Esophagus muscularis mucosa (tissue), 4 donors: ENCODE measurements at regions not wholly inside any gene's neighbourhood (a gene's known extent, or its start where the extent isn't known, plus 50 kb on each side); places are given as distances from the start of the nearest gene placed in this dataset.

ENCODE experiments used
- DNase-seq: peaks from one replicate; pipeline ENCODE4 v3.0.0-alpha.2; 2017; ENCODE audit errors: extremely low spot score
- H3K27ac ChIP-seq, 4 donors: fragments of 200-600 bp; sonication (generic); replicated peaks in 1 of 4; 1 replicate in 3 of 4; 2 replicates in 1 of 4; pipeline ENCODE4 v1.5.1; 2016 to 2019; ENCODE audit warnings: mild to moderate bottlenecking in 1 of 4
- H3K27me3 ChIP-seq, 4 donors: fragments of 200-600 bp; sonication (generic); one replicate each; pipeline versions ENCODE4 v1.5.1 to v1.6.0; 2016 to 2019
- H3K36me3 ChIP-seq, 4 donors: fragments of 200-600 bp; sonication (generic); one replicate each; pipeline ENCODE4 v1.5.1; 2016 to 2019
- H3K4me1 ChIP-seq, 4 donors: fragments of 200-600 bp; sonication (generic); one replicate each; pipeline ENCODE4 v1.5.1; 2016 to 2019
- H3K4me3 ChIP-seq, 4 donors: fragments of 200-600 bp; sonication (generic); 1 replicate in 2 of 4; 2 replicates in 2 of 4; pipeline ENCODE4 v1.5.1; 2016 to 2019; ENCODE audit warnings: mild to moderate bottlenecking in 4 of 4, moderate library complexity in 1 of 4
- H3K9me3 ChIP-seq, 4 donors: fragments of 200-600 bp; sonication (generic); 1 replicate in 3 of 4; 2 replicates in 1 of 4; pipeline ENCODE4 v1.5.1; 2016 to 2019
- CTCF ChIP-seq, 3 experiments: fragments of 200-600 bp in 2 of 3; fragments of 450-650 bp in 1 of 3; sonication (generic) in 2 of 3; IDR thresholded peaks; one replicate each; pipeline ENCODE4 v1.5.1; 2017 to 2019; ENCODE audit warnings: antibody characterized with exemption in 3 of 3, mild to moderate bottlenecking in 2 of 3, moderate library complexity in 1 of 3
- EP300 ChIP-seq: sonication (generic); formaldehyde crosslinking; IDR thresholded peaks from one replicate; pipeline ENCODE4 v1.6.1; 2017; ENCODE audit warnings: antibody characterized with exemption
- POLR2A ChIP-seq: fragments of 450-650 bp; IDR thresholded peaks from one replicate; pipeline ENCODE4 v1.6.1; 2017; ENCODE audit warnings: antibody characterized with exemption, moderate library complexity, mild to moderate bottlenecking, low read depth
- POLR2AphosphoS5 ChIP-seq, 2 donors: sonication (generic); formaldehyde crosslinking; IDR thresholded peaks; one replicate each; pipeline ENCODE4 v1.6.1; 2017; ENCODE audit warnings: antibody characterized with exemption in 2 of 2
- WGBS: methylation state at CpG from one replicate; pipeline ENCODE4 v1.1.5; 2018; 5-methylcytosine and 5-hydroxymethylcytosine counted together
- intact Hi-C: fragments of 100-400 bp; cut with DNase I; formaldehyde crosslinking; loops from one replicate; pipeline ENCODE4 v1.15.1; 2023

DNA sequence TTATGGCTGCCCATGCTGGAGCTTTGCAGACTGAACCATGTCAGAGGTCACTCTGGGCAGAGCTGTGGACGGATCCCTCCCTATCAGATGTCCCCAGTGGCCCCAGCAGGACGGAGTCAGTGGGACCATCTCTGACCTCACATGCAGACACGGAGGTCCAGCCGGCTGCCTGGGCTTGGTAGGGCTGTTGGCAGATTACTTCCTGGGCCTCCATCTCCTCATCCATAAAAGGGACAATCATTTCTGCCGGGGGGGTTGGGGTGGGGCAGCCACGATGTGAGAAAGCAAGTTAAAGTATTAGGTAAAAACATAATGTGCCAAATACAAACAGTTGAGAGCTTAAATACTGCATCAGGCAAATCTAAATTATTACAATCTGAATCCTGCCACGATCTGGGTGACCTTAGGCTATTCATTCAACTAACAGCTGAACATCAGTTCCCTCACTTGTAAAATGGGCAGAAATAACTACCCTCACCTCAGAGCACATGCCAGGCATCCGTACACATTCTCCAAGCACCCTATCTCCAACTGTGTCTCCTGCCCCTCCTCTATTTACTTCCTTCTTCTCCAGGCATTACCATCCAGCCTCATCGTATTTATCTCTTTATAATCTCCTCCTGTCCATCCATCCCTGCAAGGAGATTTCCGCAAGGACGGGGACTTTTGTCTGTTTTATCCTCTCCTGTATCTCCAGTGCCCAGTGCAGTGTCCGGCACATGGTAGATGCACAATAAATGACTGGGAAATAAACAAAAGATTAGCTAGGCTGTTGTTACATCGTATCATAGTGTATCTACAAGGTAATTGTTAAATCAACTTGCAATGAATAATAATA is 192.3 kb upstream of the FOXF1 start:
- DNase-seq: no peak
- intact Hi-C loops: no loop called here
- Histone ChIP-seq H3K27me3 (no peaks in the 10 kb centered on the region), H3K27ac (no peak overlapping the region), H3K4me1 (peaks cover 0 to 13% (median 8%) of the 10 kb centered on the region in 4 donors), H3K9me3 (no peaks in the 10 kb centered on the region), H3K36me3 (no peaks in the 10 kb centered on the region), H3K4me3 (no peak overlapping the region)
- WGBS: 80% methylated on average over 10 of the region's 13 CpGs
- TF ChIP-seq EP300: no peak
- TF ChIP-seq POLR2A: no peak
- TF ChIP-seq CTCF (IDR thresholded peaks at IDR 0.05): no peak
- no peak for TF ChIP-seq POLR2AphosphoS5 (IDR thresholded peaks at IDR 0.05)

DNA sequence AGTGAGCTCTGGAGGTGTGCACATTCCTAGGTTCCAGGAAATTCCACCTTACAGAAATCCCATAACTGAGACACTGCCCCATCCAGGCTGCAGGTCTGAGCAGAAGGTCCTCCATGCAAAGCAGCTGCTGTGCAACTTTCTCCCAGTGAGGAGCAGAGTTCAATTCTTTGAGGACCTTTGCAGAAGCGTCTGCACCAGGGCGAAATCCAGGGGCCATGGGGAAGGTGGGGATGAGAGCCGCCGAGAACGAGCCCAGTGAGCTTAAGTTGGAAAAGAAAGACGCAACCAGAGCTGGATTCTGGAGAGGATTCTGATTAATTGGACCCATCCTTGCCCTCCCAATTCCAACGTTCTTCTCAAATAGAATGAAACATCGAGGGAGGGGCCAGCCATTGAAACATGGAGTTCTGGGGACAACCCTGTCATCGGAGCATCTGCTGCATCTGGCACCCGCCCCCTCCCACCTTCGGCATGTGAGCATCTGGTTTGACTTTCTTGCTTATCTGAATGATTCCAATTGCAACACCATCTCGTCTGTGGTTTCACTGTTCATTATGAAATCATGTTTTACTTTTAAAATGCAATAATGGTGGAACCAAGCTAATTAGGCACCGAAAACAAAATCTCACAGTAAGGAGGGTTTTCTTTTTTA is 190.6 kb upstream of the FOXF1 start:
- DNase-seq: no peak
- intact Hi-C loops: no loop called here

DNA sequence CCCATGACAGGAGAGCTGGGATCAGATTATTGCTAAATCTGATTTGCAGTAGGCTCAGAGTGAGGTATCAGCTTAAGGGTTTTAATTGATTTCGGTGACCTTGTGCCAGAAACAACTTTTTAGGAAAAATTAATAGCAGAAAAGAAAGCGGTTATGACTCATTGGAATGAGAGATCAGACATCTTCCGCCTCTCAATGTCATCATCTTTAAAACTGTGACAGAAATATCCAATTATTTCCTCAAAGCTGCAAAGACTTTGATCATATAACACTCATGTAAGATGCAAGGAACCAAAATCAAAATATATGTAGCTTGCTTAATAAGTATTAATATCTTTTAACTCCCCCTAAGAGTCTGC is 190.1 kb upstream of the FOXF1 start:
- Histone ChIP-seq H3K4me3 (no peak overlapping the region), H3K4me1 (peaks cover 0 to 8% (median 0%) of the 10 kb centered on the region in 4 donors), H3K36me3 (no peaks in the 10 kb centered on the region), H3K27ac (no peak overlapping the region), H3K9me3 (peaks cover 0 to 4% (median 0%) of the 10 kb centered on the region in 4 donors), H3K27me3 (no peaks in the 10 kb centered on the region)
- intact Hi-C loops: no loop called here
- DNase-seq: no peak
- WGBS: 89% methylated on average over 3 of the region's 3 CpGs
- TF ChIP-seq POLR2AphosphoS5 (IDR thresholded peaks at IDR 0.05) (no peak), POLR2A (no peak), EP300 (no peak), CTCF (IDR thresholded peaks at IDR 0.05) (no peak)

More for the DNA sequence above, 190.6 kb upstream of the FOXF1 start:
- no peaks in the 10 kb centered on the region for H3K36me3 ChIP-seq
- H3K9me3 ChIP-seq: no peaks in the 10 kb centered on the region
- no peak overlapping the region for H3K4me3 ChIP-seq
- TF ChIP-seq EP300 (no peak), POLR2AphosphoS5 (IDR thresholded peaks at IDR 0.05) (no peak), POLR2A (no peak), CTCF (IDR thresholded peaks at IDR 0.05) (no peak)
- H3K27ac ChIP-seq: no peak overlapping the region
- H3K27me3 ChIP-seq: no peaks in the 10 kb centered on the region
- H3K4me1 ChIP-seq: peaks cover 0 to 8% (median under 1%) of the 10 kb centered on the region in 4 donors
- 80% methylated on average over 13 of the region's 13 CpGs for WGBS

- no peaks in the 10 kb centered on the region for H3K36me3 ChIP-seq
- WGBS: 92% methylated on average over 9 of the region's 9 CpGs
- no peaks in the 10 kb centered on the region for H3K27me3 ChIP-seq
- intact Hi-C loops: no loop called here
- H3K9me3 ChIP-seq: peaks cover 0 to 8% (median 0%) of the 10 kb centered on the region in 4 donors
- TF ChIP-seq POLR2AphosphoS5 (IDR thresholded peaks at IDR 0.05): no peak
- TF ChIP-seq CTCF (IDR thresholded peaks at IDR 0.05): no peak
- no peak for TF ChIP-seq POLR2A
- TF ChIP-seq EP300: no peak
- H3K27ac ChIP-seq: no peak overlapping the region
- peaks cover 0 to 8% (median 0%) of the 10 kb centered on the region in 4 donors for H3K4me1 ChIP-seq
- H3K4me3 ChIP-seq: no peak overlapping the region
- no peak for DNase-seq
These were observed 188.8 kb upstream of the FOXF1 start for GRCh38 chr16:86321491-86321890.
